ENCODE measurements at regions not wholly inside any gene's neighbourhood (a gene's known extent, or its start where the extent isn't known, plus 50 kb on each side); places are given as distances from the start of the nearest gene placed in this dataset.

DNA sequence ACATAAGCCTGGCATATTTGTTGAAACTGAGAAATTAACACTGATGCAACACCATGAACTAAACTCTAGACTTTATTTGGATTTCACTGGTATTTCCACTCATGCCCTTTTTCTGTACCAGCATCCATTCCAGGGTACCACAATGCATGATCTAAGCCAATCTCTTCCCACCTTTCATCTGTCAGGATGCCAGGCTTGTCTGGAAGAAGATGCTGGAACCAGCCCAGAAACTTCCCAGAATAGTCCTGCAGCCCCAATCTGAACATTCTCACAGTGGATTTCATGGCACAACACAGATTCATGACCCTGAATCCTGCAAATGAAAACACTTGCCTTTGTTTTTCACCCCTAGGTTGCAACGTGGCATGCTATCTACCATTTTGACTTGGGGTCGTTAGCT lies 189.3 kb upstream of the LHX5 start:
- intact Hi-C loops (cut with DNase I): no loop called here
- peak in 1 of 10 donors; percentile 24 for DNase-seq

DNA sequence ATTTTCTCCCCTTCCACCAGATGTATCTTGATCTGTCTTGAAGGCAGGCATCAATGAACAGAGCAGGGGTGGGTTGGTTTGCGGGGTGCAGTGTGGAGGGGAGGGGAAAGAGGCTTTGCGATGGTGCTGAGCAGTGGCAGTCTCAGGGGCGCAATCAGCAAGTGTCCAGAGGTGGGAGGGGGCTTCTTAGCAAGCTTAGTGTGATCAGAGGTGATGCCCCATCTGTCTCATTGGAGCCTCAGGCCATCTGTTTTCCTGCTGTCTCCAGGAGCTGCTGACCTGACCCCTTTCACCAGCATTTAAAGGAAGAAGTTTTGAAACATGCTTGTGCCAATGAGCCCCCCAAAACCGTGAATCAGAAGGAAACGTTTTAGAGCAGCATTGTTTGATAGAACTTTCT lies 187.7 kb upstream of the LHX5 start:
- intact Hi-C loops (cut with DNase I): no loop called here
- no peak for DNase-seq

DNA sequence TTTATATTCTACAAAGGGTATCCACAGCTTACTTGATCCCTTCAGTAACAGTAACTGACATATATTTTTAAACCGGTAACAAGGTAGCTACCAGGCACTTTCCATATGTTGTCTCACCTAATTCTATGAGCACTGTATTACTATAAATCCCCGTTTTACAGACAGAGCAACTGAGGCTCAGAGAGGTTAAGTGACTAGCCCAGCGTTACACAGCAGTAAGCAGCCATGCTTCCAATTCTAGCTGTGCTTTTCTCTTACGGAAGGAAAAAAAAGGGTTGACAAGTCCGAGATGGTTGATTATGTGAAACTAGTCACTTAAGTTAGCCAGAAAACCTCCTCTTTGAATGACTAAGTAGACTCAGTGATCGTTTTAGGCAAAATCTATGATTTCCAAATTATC lies 187.3 kb upstream of the LHX5 start:
- DNase-seq: no peak
- intact Hi-C loops (cut with DNase I): no loop called here

DNA sequence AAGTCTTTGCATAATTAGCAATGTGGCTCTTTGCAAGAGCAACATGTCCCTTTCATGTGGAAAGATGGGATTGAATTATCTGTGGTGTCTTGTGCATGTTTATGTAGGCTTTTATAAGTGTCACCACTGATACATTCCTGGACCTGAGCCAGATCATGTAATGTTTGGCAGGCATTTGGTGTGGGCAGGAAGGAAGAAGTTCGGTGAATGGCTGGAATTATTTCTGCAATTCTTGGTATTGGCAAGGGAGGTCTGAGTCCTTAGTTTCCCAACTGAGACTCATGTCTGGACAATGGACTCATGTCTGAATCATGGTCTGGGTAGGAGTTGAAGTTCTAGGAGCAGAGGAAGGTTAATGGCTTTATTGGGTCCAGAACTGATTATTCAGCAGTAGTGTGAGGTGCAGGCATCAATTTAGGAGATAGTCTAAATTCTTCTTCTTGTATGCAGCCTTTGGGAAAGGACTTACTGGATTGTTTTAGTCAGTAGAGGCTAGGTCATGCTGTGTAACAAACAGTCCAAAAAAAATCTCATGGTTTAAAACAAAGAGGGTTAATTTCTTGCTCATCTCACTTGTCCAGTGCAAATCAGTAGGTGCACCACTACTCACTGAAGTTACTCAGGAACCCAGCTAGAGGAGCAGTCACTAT lies 186.5 kb upstream of the LHX5 start:
- intact Hi-C loops (cut with DNase I): no loop called here

DNA sequence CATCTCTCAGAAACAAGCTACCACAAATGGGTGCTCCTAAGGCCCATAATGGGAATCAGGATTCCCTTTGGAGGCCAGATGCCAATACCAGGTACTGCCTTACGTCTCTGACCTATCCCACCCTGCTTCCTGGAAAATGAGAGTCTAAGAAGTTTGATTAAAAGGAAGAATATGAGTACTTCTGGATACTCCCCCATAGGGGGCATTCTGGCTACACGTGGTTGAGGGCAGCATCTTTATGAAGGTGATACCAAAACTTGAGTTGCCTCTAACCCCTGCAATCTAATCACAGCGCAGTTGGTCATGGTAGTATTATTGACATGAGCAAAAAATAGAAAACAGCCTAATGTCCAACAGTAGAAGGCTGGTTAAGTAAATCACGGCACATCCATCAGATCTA lies 184.2 kb upstream of the LHX5 start:
- intact Hi-C loops (cut with DNase I): no loop called here
- DNase-seq: no peak

More for the DNA sequence above, 186.5 kb upstream of the LHX5 start:
- DNase-seq: no peak

DNA sequence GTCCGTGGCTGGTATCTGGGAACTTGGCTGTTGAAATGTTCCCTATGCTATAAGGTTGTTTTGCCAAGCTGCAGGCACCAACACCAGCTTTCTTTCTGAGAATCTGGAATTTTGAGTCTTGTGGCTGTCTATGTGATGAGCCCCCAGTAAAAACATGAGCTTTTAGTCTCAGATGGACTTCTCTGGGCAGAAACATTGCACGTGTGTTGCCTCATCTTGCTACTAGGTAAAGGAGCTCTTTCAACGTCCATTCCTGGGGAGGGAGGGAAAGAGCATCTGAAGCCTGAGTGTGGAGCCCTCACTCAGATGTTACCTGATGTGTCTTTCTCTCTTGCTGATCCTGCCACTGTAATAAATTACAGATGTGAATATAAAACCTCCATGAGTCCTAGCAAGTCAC lies 183.8 kb upstream of the LHX5 start:
- intact Hi-C loops (cut with DNase I): no loop called here
- DNase-seq: no peak

DNA sequence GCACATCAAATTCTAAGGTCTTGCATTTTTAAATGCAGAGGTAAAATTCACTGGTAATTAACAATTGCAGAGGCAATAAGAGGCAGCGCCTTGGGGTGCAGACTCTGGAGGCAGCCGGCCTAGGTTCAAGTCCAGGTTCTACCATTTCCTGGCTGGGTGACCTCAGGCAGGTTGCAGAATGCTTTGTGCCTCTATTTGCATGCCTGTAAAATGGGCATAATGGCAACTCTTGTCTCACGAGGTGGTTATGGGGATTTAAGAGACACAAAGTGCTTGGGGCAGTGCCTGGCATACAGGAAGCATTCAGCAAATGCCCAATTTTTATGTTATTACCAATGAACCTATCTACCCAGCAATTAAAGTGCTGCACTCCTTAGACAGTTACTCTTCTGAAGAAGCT lies 180.0 kb upstream of the LHX5 start:
- intact Hi-C loops (cut with DNase I): no loop called here
- no peak for DNase-seq

DNA sequence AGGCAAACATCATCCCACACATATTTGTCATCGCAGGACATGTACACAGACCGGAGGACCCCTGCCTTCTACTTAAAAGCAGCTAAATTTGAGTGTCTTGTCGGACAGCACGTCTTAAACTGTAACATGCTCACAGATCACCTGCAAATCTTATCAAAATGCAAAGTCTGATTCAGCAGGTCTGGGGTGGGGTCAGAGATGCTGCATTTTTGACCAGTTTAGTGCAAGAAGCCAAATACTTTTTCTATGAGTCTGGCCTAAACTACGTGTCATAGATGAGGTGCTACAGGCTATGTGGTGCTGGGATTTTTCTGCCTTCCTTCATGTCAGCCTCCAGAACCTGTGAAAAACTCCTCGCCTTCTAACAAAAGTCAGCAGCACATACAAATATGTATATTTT lies 178.8 kb upstream of the LHX5 start:
- intact Hi-C loops (cut with DNase I): no loop called here
- no peak for DNase-seq

DNA sequence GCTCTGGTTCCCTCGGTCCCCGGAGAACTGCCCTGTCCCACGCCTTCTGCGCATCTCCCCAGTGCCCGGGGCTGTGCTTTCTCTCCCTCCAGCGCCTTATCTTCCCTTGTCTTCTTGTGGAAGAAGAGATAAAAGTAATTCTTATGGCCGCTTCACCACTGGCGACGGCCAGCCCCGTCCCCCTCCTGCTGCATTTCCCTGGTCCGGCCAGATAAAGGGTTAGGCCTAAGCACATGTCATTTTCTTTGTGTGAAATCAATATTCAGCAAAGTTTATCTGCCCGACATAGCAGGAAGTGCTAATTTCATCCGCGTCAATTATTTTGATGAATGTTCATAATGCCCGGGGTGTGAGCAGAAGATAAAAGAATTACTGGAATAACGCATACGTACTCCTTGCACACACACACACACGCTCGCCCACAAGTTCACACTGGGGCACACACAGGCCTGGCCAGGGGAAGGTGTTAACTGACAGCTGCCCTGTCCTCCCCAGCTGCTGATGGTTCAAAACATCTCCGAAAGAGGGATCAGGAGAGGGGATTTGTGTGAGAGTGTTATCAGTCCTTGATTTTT lies 177.7 kb upstream of the LHX5 start:
- intact Hi-C loops (cut with DNase I): loop anchor here (5.0 kb wide), 1 partner anchor 263 kb away; no protein-coding TSS in a partner anchor

DNA sequence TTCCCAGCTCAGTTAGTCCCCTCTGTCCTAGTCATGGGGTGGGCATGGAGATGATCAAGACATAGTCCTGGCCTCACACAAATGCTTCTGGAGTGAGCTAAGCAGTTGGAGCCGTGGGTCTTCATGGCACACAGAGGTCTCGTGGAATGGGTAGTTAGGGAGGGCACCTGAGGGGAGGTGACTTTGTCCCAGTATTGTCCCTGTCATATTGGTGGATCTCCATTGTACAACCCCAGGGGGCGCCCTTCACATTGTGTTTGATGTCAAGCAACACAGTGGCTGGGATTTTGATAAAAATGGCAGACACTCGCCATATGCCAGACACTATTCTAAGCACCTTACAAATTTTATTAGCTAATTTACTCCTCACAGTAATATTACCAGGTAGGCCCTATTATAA lies 175.4 kb upstream of the LHX5 start:
- intact Hi-C loops (cut with DNase I): loop anchor here (5.0 kb wide), 1 partner anchor 265 kb away; no protein-coding TSS in a partner anchor
- peak in 5 of 10 donors; percentile 15 to 45 (median 40) for DNase-seq

More for the DNA sequence above, 177.7 kb upstream of the LHX5 start:
- DNase-seq: no peak

DNA sequence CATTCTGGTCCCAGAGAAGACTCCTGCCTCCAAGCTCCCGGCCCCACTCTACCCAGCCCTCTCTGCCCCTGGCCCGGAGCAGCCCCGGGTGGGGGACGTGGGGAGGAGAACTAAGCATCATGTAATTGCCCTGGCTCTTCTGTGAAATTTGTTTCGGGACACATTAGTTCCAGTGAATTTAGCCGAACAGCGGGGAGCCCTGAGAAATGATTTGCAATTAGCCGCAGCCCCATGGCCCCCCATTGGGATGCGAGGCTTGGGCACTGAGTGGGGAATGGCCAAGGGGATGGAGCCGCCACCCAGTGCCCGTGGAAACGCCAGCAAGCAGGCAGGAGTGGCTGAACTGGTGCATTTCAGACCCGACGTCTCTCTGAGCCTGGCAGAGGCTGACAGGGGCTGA lies 173.9 kb upstream of the LHX5 start:
- intact Hi-C loops (cut with DNase I): loop anchor here (5.0 kb wide), 1 partner anchor 267 kb away; no protein-coding TSS in a partner anchor
- no peak for DNase-seq

DNA sequence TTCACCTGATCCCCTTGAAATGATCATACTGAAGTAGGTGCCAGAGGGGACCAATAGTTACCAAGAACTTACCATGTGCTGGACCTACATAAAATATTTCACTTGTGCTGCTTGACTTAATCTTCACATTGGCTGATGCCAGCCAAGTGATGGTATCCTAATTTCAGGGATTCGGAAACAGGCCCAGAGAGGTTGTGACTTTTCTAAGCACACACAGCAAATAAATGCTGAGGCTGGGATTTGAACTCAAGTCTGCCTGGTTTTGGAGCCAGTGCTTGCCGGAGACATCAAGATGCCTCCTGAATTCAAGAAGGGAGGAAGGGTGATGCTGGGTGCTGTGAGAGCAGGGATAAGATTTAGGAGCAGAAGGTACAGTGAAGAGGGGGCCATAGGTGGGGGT lies 173.5 kb upstream of the LHX5 start:
- intact Hi-C loops (cut with DNase I): loop anchor here (5.0 kb wide), 1 partner anchor 267 kb away; no protein-coding TSS in a partner anchor
- no peak for DNase-seq

DNA sequence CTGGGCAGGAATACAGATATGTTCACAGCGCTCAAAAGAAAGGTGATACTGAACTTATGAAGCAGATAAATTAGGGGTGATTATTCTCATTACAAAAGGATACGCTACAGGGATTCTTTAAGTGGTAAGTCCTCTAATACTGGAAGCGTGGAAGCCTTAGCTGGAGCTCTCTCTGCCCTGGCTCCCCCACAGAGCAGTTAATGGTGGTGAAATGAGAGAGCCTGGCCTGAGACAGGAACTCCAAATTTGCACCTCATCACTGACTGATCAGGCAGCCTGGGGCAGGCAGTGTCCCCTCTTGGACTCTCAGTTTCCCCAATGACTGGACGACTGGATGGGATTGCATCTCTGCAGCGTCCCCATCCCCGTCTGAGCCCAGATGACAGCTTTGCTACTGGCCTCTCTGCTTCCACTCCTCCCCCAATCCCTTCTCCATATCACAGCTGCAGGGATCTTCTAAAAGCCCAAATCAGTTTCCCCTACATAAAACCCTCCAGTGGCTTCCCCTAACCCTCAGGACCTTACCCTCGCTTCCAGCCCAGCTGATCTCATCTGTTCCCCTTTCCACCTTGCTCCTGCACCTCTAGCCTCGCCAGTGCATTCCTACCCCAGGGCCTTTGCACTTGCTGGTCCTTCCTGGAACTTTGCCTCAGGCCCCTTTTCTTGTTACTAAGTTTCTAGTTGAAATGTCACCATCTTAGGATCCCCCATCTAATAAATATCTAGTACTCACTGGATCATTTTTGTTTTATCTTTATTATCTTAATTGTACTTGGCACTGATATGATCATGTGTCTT lies 171.7 kb upstream of the LHX5 start:
- no peak for DNase-seq
- intact Hi-C loops (cut with DNase I): no loop called here

DNA sequence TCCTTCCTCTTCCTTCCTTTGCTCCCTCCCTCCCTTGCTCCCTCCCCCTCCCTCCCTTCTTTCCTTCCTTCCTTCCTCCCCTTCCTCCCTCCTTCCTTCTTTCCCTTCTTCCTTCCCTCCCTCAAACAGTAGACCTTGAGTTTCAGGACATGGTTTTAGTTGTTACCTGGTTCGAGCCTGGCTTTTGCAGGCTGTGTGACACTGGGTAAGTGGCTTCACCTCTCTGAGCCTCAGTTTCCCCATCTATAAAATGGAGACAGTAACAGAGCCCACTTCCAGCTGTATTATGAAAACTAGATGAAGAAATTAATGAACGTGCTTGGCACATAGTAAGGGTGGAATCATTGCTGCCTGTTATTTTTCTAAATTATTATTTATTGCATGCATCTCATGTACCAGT lies 171.0 kb upstream of the LHX5 start:
- intact Hi-C loops (cut with DNase I): no loop called here
- no peak for DNase-seq

DNA sequence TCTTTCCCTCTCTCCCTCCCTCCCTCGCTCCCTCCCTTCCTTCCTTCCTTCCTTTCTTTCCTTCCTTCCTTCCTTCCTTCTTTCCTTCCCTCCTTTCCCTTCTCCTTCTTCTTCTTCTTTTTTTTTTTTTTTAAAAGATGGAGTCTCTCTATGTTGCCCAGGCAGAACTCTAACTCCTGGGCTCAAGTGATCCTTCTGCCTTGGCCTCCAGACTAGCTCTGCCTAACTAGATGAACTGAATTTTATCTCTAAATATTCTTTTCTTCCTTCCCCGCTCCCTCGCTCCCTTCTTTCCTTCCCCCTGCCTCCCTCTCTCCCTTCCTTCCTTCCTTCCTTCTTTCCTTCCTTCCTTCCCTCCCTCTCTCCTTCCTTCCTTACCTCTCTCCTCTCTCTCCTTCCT lies 170.5 kb upstream of the LHX5 start:
- intact Hi-C loops (cut with DNase I): no loop called here
- no peak for DNase-seq

DNA sequence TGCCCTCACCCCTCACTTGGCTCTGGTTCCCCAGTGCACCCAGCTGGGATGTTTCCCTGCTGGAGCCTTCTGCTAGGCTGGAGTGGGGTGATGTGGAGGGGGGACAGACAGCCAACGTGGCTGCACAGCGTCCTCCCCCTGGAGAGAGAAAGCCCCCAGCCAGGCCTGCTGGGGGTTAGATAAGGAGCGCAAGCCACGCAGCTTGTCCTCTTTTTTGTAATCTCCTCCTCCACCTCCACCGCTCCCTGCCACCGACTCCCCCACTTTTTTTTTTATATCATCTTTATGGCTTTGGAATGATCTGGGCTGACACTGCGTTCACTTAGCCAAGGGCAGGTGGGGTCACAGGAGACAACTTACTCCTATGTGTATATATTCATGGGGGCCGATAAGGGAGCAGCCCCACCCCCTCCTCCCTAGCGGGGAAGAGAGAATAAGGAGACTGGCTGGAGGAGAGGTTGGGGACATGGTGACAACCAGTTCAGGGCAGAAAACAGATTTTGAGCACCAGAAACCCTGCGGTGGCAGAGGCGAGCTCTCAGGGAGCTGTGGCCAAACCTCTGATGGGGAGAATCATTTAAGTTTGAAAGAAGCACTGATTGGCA lies 169.9 kb upstream of the LHX5 start:
- intact Hi-C loops (cut with DNase I): no loop called here
- DNase-seq: no peak

DNA sequence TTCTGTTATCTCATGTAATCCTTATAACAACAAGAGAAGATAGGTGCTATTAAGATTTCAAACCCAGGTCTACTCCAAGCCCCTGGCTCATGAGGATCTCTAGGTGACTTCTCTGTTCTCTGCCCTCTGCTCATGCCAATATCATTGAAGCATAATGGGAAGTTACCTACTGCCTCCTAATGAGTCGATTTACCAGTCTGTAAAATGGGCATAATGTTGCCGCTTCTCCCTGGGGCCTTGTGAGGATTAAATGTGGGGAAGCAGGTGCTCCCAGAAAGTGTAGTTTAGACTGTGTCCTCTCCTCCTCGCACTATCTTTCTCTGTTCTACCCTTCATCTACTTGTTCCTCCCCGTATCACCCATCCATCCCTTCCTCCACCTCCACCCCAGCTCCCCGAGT lies 169.2 kb upstream of the LHX5 start:
- intact Hi-C loops (cut with DNase I): no loop called here
- DNase-seq: no peak

DNA sequence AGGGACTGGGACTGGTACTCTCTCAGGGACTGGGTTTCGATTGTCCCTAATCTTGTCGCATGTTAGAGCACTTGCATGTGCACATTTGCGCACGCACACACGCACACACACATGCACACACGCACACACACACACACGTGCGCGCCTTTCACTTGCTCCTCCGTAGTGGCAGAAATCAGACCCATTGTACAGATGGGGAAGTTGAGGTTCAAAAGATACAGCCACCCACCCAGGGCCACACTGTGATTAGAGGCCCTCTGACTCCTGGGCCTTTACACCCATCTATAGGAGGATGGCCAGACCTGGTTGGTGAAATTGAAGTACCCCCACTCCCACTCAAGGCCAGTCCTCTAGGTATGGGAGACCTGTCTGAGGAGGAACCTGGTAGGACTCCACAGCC lies 167.8 kb upstream of the LHX5 start:
- intact Hi-C loops (cut with DNase I): no loop called here
- no peak for DNase-seq

DNA sequence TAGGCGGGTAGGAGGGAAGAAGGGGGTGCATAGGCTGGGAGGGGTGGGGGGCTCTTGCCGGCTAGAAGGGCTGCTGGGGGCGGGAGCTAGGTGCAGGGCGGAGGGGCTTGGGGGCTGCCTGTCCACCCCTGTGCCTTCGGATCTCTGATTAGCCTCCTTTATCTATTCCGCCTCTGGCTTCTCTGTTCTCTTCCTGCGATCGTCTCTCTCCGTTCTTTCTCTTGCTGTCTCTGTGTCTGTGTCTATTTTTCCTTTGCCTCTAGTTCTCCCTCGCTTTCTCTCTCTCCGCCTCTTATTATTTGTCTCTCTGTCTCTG lies 166.7 kb upstream of the LHX5 start:
- no peak for DNase-seq
- intact Hi-C loops (cut with DNase I): no loop called here

DNA sequence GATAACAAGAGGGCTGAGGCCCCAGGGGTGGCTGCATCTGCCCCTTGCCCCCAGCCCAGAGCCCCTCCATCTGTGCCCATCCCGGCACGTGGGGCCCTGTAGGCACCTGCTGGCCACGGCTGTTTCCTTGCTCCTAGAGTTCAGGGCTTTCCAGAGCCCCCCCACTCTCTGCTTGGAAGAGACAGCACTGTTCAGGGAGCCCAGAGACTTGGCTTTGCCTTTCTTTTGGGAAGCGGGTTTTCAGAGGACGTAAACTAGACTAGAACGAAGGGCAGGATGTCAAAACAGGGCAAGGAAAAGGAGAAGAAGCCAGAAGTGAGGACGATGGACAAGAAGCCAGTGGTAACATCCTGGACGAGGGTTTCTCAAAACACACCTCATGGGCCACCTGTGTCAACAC lies 163.3 kb upstream of the LHX5 start:
- no peak for DNase-seq
- intact Hi-C loops (cut with DNase I): no loop called here

DNA sequence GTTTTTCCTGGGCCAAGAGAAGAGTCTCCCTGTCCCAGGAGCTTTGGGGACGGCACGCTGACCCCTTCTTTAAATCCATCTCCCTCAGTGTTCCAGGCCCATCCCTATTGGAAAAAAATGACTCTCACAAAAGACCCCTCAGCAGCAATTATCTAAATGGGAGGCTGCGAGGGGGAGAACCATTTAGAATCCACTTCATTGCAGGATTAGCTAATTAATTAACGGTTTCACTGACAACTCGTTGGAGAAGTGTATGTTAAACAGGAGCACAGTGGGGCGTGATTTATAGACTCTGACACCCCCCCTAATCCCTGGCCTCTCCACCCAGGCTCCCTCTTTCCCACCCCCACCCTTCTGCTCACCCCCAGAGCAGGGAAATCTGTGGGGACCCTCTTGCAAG lies 162.8 kb upstream of the LHX5 start:
- no peak for DNase-seq

More for the DNA sequence above, 162.8 kb upstream of the LHX5 start:
- intact Hi-C loops (cut with DNase I): no loop called here

Data from posterior cingulate gyrus (tissue), 11 donors.